Mucosa of stomach (tissue), 1 donor: ENCODE measurements at regions not wholly inside any gene's neighbourhood (a gene's known extent, or its start where the extent isn't known, plus 50 kb on each side); places are given as distances from the start of the nearest gene placed in this dataset.
"Not testable (repeated sequence)": the region's sequence is repeated elsewhere in the genome, so short reads cannot be mapped to it uniquely, and the experiment has no call there.

Experiments used
- H3K27me3 ChIP-seq: one replicate; pipeline ENCODE4 v1.7.0; 2013; ENCODE audit warnings: mild to moderate bottlenecking, low read length; ENCODE audit not compliant: control insufficient read depth, insufficient read depth
- H3K36me3 ChIP-seq: one replicate; pipeline ENCODE4 v1.7.0; 2013; ENCODE audit warnings: low read length; ENCODE audit not compliant: control insufficient read depth, insufficient read depth
- H3K4me1 ChIP-seq: one replicate; pipeline ENCODE4 v1.7.0; 2013; ENCODE audit warnings: mild to moderate bottlenecking, low read length; ENCODE audit not compliant: control insufficient read depth, insufficient read depth
- H3K4me3 ChIP-seq: one replicate; pipeline ENCODE4 v1.7.0; 2013; ENCODE audit warnings: low read length
- H3K9ac ChIP-seq: one replicate; pipeline ENCODE4 v1.7.0; 2013; ENCODE audit warnings: mild to moderate bottlenecking, low read length, moderate library complexity
- H3K9me3 ChIP-seq: one replicate; pipeline ENCODE4 v1.7.0; 2013; ENCODE audit warnings: mild to moderate bottlenecking, low read length, moderate library complexity; ENCODE audit not compliant: control insufficient read depth
- donor health status: Pancreatic carcinoma.

- H3K9me3 ChIP-seq, H3K36me3 ChIP-seq, H3K4me3 ChIP-seq, H3K9ac ChIP-seq, H3K27me3 ChIP-seq: not testable (repeated sequence)
- peaks cover 39% of the 10 kb centered on the region for H3K4me1 ChIP-seq
These were observed 103.4 kb upstream of the LARP1 start for GRCh38 chr5:154651795-154652194.

GRCh38 chr5:154648706-154649105 is 106.5 kb upstream of the LARP1 start:
- Histone ChIP-seq H3K27me3 (no peaks in the 10 kb centered on the region), H3K9ac (no peak overlapping the region), H3K4me3 (no peak overlapping the region), H3K9me3 (no peaks in the 10 kb centered on the region), H3K4me1 (peaks cover 31% of the 10 kb centered on the region), H3K36me3 (no peaks in the 10 kb centered on the region)

GRCh38 chr5:154648229-154648628 is 106.9 kb upstream of the LARP1 start:
- Histone ChIP-seq H3K4me3 (no peak overlapping the region), H3K9me3 (no peaks in the 10 kb centered on the region), H3K36me3 (no peaks in the 10 kb centered on the region), H3K9ac (peak overlapping the region; percentile 65), H3K4me1 (peaks cover 26% of the 10 kb centered on the region), H3K27me3 (no peaks in the 10 kb centered on the region)

GRCh38 chr5:154647761-154648145 is 107.4 kb upstream of the LARP1 start:
- peak overlapping the region; percentile 18 for H3K4me3 ChIP-seq
- no peaks in the 10 kb centered on the region for H3K36me3 ChIP-seq
- H3K27me3 ChIP-seq = no peaks in the 10 kb centered on the region
- H3K9me3 ChIP-seq = no peaks in the 10 kb centered on the region
- H3K9ac ChIP-seq = peak overlapping the region; percentile 65
- H3K4me1 ChIP-seq = peaks cover 22% of the 10 kb centered on the region

GRCh38 chr5:154647114-154647760 is 107.9 kb upstream of the LARP1 start:
- H3K4me1 ChIP-seq = peaks cover 22% of the 10 kb centered on the region
- peak overlapping the region; percentile 18 for H3K4me3 ChIP-seq
- H3K36me3 ChIP-seq = no peaks in the 10 kb centered on the region
- H3K9ac ChIP-seq = peak overlapping the region; percentile 65
- H3K9me3 ChIP-seq = no peaks in the 10 kb centered on the region
- H3K27me3 ChIP-seq = no peaks in the 10 kb centered on the region

- Histone ChIP-seq H3K27me3 (no peaks in the 10 kb centered on the region), H3K9ac (peak overlapping the region; percentile 65), H3K36me3 (no peaks in the 10 kb centered on the region), H3K9me3 (no peaks in the 10 kb centered on the region), H3K4me1 (peaks cover 22% of the 10 kb centered on the region), H3K4me3 (no peak overlapping the region)
These were observed 108.4 kb upstream of the LARP1 start for GRCh38 chr5:154646745-154647113.

- no peak overlapping the region for H3K9ac ChIP-seq
- H3K27me3 ChIP-seq = no peaks in the 10 kb centered on the region
- H3K4me1 ChIP-seq = peaks cover 22% of the 10 kb centered on the region
- H3K4me3 ChIP-seq = no peak overlapping the region
- H3K9me3 ChIP-seq = no peaks in the 10 kb centered on the region
- no peaks in the 10 kb centered on the region for H3K36me3 ChIP-seq
These were observed 110.3 kb upstream of the LARP1 start for GRCh38 chr5:154644745-154645411.

- Histone ChIP-seq H3K36me3 (no peaks in the 10 kb centered on the region), H3K27me3 (no peaks in the 10 kb centered on the region), H3K4me1 (peaks cover 4% of the 10 kb centered on the region), H3K4me3 (no peak overlapping the region), H3K9me3 (no peaks in the 10 kb centered on the region), H3K9ac (no peak overlapping the region)
These were observed 112.5 kb upstream of the LARP1 start for GRCh38 chr5:154642499-154643245.

GRCh38 chr5:154640213-154640831 is 114.9 kb upstream of the LARP1 start:
- H3K9me3 ChIP-seq, H3K4me1 ChIP-seq, H3K9ac ChIP-seq, H3K27me3 ChIP-seq, H3K4me3 ChIP-seq, H3K36me3 ChIP-seq: not testable (repeated sequence)

- not testable (repeated sequence) for H3K36me3 ChIP-seq, H3K4me1 ChIP-seq, H3K4me3 ChIP-seq, H3K27me3 ChIP-seq, H3K9ac ChIP-seq, H3K9me3 ChIP-seq
These were observed 118.4 kb upstream of the LARP1 start for GRCh38 chr5:154636786-154637185.

- not testable (repeated sequence) for H3K36me3 ChIP-seq, H3K9me3 ChIP-seq, H3K27me3 ChIP-seq, H3K4me1 ChIP-seq, H3K9ac ChIP-seq, H3K4me3 ChIP-seq
These were observed 118.9 kb upstream of the LARP1 start for GRCh38 chr5:154636271-154636670.

- H3K27me3 ChIP-seq, H3K9me3 ChIP-seq, H3K4me3 ChIP-seq, H3K4me1 ChIP-seq, H3K36me3 ChIP-seq, H3K9ac ChIP-seq: not testable (repeated sequence)
These were observed 121.4 kb upstream of the LARP1 start for GRCh38 chr5:154633744-154634143.
